ENCODE measurements at regions not wholly inside any gene's neighbourhood (a gene's known extent, or its start where the extent isn't known, plus 50 kb on each side); places are given as distances from the start of the nearest gene placed in this dataset.
"Not testable (repeated sequence)": the region's sequence is repeated elsewhere in the genome, so short reads cannot be mapped to it uniquely, and the experiment has no call there.

- DNase-seq (ENCODE audit: low read depth in 1 of 2, low spot score in 1 of 2) = no peak
- TF ChIP-seq JUND (IDR thresholded peaks at IDR 0.05; ENCODE audit: low read depth) = no peak
- in situ Hi-C loops (cut with HindIII; ENCODE audit: low pct_unique_long_range_greater_than_20kb, low sequenced_read_pairs) = no loop called here
Observed at GRCh38 chr20:19026121-19026878, 186.1 kb upstream of the SLC24A3 start.

DNA sequence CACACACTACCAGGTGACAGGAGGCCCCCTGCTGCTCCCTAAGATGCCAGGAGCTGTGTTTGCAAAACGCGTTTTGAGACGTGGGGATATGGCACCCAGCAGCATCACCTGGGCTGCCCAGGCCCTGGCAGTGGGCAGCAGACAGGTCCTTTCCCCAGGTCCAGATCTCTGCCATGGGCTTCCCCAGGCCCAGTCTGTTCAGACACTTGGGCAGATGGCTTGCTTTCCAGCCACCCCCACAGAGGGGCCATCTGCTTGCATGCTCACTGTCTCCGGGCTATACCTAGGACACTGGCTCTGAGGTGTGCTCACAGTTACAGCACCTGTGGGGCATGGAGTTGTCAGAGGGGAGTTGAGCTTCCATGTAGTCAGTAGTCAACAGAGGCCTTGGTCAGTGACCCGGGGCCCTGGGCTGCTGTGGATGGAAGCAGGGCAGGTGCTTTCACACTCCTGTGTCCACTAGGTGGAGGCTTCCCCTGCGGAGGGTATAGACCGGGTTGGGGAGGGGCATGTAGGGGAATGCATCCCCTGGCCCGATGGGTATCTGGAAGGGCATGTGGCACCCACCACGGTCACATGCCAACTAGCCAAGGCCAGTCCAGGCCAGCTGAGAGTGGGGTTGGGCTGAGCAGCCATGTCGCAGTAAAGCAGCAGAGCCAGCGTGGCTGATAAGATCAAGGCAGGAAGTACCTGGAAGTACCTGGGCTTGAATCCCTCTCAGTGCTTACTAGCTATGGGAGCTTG is 185.4 kb upstream of the SLC24A3 start:
- in situ Hi-C loops (cut with HindIII; ENCODE audit: low pct_unique_long_range_greater_than_20kb, low sequenced_read_pairs) = no loop called here
- peak in 1 of 2 experiments; percentile 39 for DNase-seq (ENCODE audit: low read depth in 1 of 2, low spot score in 1 of 2)

GRCh38 chr20:19027971-19028370 is 184.5 kb upstream of the SLC24A3 start:
- in situ Hi-C loops (cut with HindIII; ENCODE audit: low pct_unique_long_range_greater_than_20kb, low sequenced_read_pairs) = no loop called here
- no peak for DNase-seq (ENCODE audit: low read depth in 1 of 2, low spot score in 1 of 2)
- TF ChIP-seq JUND (IDR thresholded peaks at IDR 0.05; ENCODE audit: low read depth) = no peak

More for the DNA sequence above, 185.4 kb upstream of the SLC24A3 start:
- no peak for TF ChIP-seq JUND (IDR thresholded peaks at IDR 0.05; ENCODE audit: low read depth)

DNA sequence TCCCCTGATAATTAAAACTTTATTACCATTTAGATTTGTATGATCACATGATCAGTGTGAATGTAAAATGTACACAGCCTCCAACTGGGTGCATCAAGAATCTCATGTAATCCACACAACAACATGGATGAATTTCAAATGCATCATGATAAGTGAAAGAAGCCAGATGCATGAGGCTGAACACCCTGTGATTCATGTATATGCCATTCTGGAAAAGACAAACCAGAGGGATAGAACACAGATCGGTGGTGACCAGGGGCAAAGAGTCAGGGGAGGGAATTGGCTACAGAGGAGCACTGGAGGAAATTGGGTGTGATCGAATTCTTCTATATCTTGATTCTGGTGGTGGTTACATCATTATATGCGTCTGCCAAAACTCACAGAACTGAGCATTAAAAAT is 170.7 kb upstream of the SLC24A3 start:
- DNase-seq (ENCODE audit: low read depth in 1 of 2, low spot score in 1 of 2) = no peak
- in situ Hi-C loops (cut with HindIII; ENCODE audit: low pct_unique_long_range_greater_than_20kb, low sequenced_read_pairs) = no loop called here
- no peak for TF ChIP-seq JUND (IDR thresholded peaks at IDR 0.05; ENCODE audit: low read depth)

DNA sequence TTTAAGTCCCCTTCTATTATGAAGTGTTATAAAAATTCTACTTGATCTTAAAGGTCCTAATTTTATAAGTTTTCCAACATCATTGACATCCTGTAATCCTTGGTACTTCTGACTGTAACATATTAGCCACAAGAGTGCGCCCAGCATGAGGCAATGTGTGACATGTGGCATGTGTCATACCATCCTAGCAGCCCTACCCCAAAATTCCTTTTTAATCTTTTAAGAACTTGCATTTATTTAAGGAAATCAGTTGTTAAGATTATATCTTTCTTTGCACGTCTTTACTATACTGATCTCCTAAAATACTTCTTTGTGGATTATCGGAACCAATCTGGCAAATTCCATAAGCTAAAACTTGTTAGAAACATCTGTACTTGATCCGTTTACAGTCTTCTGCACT is 167.1 kb upstream of the SLC24A3 start:
- DNase-seq (ENCODE audit: low read depth in 1 of 2, low spot score in 1 of 2) = peak in 1 of 2 experiments; percentile 16
- no peak for TF ChIP-seq JUND (IDR thresholded peaks at IDR 0.05; ENCODE audit: low read depth)
- in situ Hi-C loops (cut with HindIII; ENCODE audit: low pct_unique_long_range_greater_than_20kb, low sequenced_read_pairs) = no loop called here

- TF ChIP-seq JUND (IDR thresholded peaks at IDR 0.05; ENCODE audit: low read depth) = no peak
- in situ Hi-C loops (cut with HindIII; ENCODE audit: low pct_unique_long_range_greater_than_20kb, low sequenced_read_pairs) = no loop called here
- DNase-seq (ENCODE audit: low read depth in 1 of 2, low spot score in 1 of 2) = peak; percentile 47 to 89
Observed at GRCh38 chr20:19047040-19047950, 165.1 kb upstream of the SLC24A3 start.

GRCh38 chr20:19047951-19048296 is 164.5 kb upstream of the SLC24A3 start:
- no peak for TF ChIP-seq JUND (IDR thresholded peaks at IDR 0.05; ENCODE audit: low read depth)
- in situ Hi-C loops (cut with HindIII; ENCODE audit: low pct_unique_long_range_greater_than_20kb, low sequenced_read_pairs) = no loop called here
- no peak for DNase-seq (ENCODE audit: low read depth in 1 of 2, low spot score in 1 of 2)

DNA sequence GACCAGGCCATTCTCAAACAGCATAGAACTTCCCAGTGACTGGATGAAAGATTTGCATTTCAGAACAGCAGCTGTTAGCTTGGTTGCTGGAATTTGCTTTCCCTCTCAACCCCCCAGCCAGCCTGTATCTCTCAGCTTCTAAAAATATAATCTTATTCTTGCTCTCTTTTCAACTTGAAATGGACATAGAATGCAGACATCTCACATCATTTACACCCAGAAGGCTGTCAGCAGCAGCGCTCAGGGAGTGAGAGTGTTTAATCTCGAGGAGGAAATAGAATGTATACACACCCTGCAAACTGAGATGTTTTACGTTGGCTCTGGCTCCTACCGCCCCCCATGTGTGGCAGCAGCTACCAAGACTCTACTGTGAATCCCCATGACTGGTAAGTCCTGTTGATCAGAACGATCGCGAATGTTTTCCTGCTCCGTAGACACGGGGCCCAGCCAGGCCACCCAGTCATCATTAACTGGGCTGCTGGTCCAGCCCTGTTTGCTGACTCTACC is 163.4 kb upstream of the SLC24A3 start:
- no peak for DNase-seq (ENCODE audit: low read depth in 1 of 2, low spot score in 1 of 2)
- in situ Hi-C loops (cut with HindIII; ENCODE audit: low pct_unique_long_range_greater_than_20kb, low sequenced_read_pairs) = no loop called here
- no peak for TF ChIP-seq JUND (IDR thresholded peaks at IDR 0.05; ENCODE audit: low read depth)

DNA sequence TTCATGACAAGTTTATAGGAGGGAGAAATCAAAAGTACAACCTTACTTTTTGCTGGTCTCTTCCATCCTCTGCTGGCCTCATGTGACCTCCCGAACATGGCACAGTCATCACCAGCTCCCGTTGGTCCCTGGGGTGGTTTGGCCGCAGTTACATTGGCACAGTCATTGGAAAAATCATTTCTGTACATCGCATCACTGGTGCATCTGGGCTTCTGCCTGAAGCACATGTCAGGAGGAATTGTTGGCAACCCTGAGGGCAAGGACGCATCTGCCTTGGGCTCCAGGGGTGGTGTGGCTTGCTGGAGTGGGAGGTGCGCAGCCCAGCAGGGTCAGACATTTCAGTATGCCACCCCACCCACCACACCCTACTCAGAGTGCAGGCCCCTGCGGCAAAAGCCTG is 162.9 kb upstream of the SLC24A3 start:
- DNase-seq (ENCODE audit: low read depth in 1 of 2, low spot score in 1 of 2) = no peak
- in situ Hi-C loops (cut with HindIII; ENCODE audit: low pct_unique_long_range_greater_than_20kb, low sequenced_read_pairs) = no loop called here
- TF ChIP-seq JUND (IDR thresholded peaks at IDR 0.05; ENCODE audit: low read depth) = no peak

- in situ Hi-C loops (cut with HindIII; ENCODE audit: low pct_unique_long_range_greater_than_20kb, low sequenced_read_pairs) = no loop called here
- peak in 1 of 2 experiments; percentile 10 for DNase-seq (ENCODE audit: low read depth in 1 of 2, low spot score in 1 of 2)
- no peak for TF ChIP-seq JUND (IDR thresholded peaks at IDR 0.05; ENCODE audit: low read depth)
Observed at GRCh38 chr20:19056909-19057308, 155.5 kb upstream of the SLC24A3 start.

DNA sequence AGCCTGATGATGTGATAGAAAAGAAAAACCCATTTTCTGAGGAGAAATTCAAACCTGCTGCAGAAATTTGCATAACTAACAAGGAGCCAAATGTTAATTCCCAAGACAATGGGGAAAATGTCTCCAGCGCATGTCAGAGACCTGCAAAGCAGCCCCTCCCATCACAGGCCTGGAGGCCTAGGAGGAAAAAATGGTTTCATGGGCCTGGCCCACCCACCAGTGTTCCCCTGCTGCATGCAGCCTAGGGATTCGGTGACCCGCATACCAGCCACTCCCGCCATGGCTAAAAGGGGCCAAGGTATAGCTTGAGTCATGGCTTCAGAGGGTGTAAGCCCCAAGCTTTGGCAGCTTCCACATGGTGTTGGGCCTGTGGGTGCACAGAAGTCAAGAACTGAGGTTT is 147.7 kb upstream of the SLC24A3 start:
- in situ Hi-C loops (cut with HindIII; ENCODE audit: low pct_unique_long_range_greater_than_20kb, low sequenced_read_pairs) = not testable (repeated sequence)

DNA sequence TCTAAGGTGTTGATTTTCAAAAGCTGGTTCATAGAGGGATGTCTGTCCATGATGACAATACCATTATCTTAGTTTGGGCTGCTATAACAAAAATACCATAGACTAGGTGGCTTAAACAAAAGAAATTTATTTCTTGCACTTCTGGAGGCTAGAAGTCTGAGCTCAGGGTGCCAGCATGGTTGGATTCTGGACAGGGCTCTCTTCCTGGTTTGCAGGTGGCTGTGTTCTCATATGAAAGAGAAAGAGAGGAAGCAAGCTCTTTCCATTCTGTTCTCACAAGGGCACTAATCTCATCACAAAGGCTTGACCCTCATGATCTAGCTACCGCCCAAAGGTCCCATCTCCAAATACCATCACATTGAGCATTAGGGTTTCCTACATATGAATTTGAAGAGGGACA is 144.5 kb upstream of the SLC24A3 start:
- DNase-seq (ENCODE audit: low read depth in 1 of 2, low spot score in 1 of 2) = no peak
- in situ Hi-C loops (cut with HindIII; ENCODE audit: low pct_unique_long_range_greater_than_20kb, low sequenced_read_pairs) = no loop called here
- TF ChIP-seq JUND (IDR thresholded peaks at IDR 0.05; ENCODE audit: low read depth) = no peak

More for the DNA sequence above, 147.7 kb upstream of the SLC24A3 start:
- DNase-seq (ENCODE audit: low read depth in 1 of 2, low spot score in 1 of 2) = not testable (repeated sequence)
